IMR-90 (cell line): ENCODE measurements at regions not wholly inside any gene's neighbourhood (a gene's known extent, or its start where the extent isn't known, plus 50 kb on each side); places are given as distances from the start of the nearest gene placed in this dataset.

Experiments used
- ATAC-seq: fragments of 200-7000 bp; cut with Tn5 transposase; 2 replicates; pipeline ENCODE4 v1.9.1; 2020; ENCODE audit warnings: low read depth, mild to moderate bottlenecking, moderate library complexity
- BruUV-seq: library from RNA; stranded (reverse); fragments of 400-500 nt; replicated peaks from 2 replicates; lab custom pipeline; 2021; lab: Mats Ljungman, UMichigan
- CTCF ChIA-PET: fragments of 300-600 bp; formaldehyde crosslinking; extraction: SDS; loops from one replicate; lab custom pipeline; 2021; ENCODE audit warnings: antibody characterized with exemption; lab: Yijun Ruan, JAX
- POLR2A ChIA-PET: fragments of 300-600 bp; sonication (Branson Sonifier 250); formaldehyde crosslinking; loops from one replicate; lab custom pipeline; 2022; ENCODE audit warnings: antibody characterized with exemption; ENCODE audit not compliant: unreplicated experiment; lab: Charles Lee
- DNase-seq: peaks from one replicate; pipeline ENCODE4 v3.0.0; 2013
- H2AFZ ChIP-seq: replicated peaks from 2 replicates; pipeline ENCODE3; 2013; ENCODE audit warnings: low read length, mild to moderate bottlenecking; ENCODE audit not compliant: poor library complexity
- H2AK5ac ChIP-seq: 2 replicates; pipeline ENCODE4 v1.6.1; 2013; ENCODE audit warnings: low read depth, low read length, inconsistent platforms
- H2AK9ac ChIP-seq: replicated peaks from 2 replicates; pipeline ENCODE3; 2013; ENCODE audit warnings: mild to moderate bottlenecking, low read depth, low read length, moderate library complexity; ENCODE audit not compliant: poor library complexity
- H2BK120ac ChIP-seq: 2 replicates; pipeline ENCODE4 v1.6.1; 2013; ENCODE audit warnings: low read depth, low read length, inconsistent platforms
- H2BK15ac ChIP-seq: 3 replicates; pipeline ENCODE4 v1.6.1; 2013; ENCODE audit warnings: low read depth, low read length, inconsistent platforms
- H2BK20ac ChIP-seq: 2 replicates; pipeline ENCODE4 v1.6.1; 2013; ENCODE audit warnings: low read depth, mild to moderate bottlenecking, inconsistent platforms, low read length, moderate library complexity
- H2BK5ac ChIP-seq: 2 replicates; pipeline ENCODE4 v1.6.1; 2013; ENCODE audit warnings: mild to moderate bottlenecking, low read depth, low read length, inconsistent platforms; ENCODE audit not compliant: poor library complexity, severe bottlenecking
- H3K14ac ChIP-seq: replicated peaks from 2 replicates; pipeline ENCODE4 v1.6.1; 2013; ENCODE audit warnings: low read depth, low read length, inconsistent platforms
- H3K18ac ChIP-seq: 2 replicates; pipeline ENCODE4 v1.6.1; 2013; ENCODE audit warnings: low read depth, low read length, control low read depth
- H3K23ac ChIP-seq: 2 replicates; pipeline ENCODE4 v1.6.1; 2013; ENCODE audit warnings: low read depth, low read length, inconsistent platforms
- H3K27ac ChIP-seq: 2 replicates; pipeline ENCODE4 v1.5.1; 2013; ENCODE audit warnings: mild to moderate bottlenecking, control low read depth, low read length; ENCODE audit not compliant: insufficient read depth
- H3K27me3 ChIP-seq: 2 replicates; pipeline ENCODE4 v1.6.1; 2013; ENCODE audit warnings: low read length; ENCODE audit not compliant: control insufficient read depth, insufficient read depth
- H3K36me3 ChIP-seq: 2 replicates; pipeline ENCODE4 v1.6.1; 2013; ENCODE audit warnings: low read length, mixed read lengths; ENCODE audit not compliant: control insufficient read depth, insufficient read depth
- H3K4ac ChIP-seq: 2 replicates; pipeline ENCODE4 v1.6.1; 2013; ENCODE audit warnings: low read depth, low read length, inconsistent platforms
- H3K4me1 ChIP-seq: 2 replicates; pipeline ENCODE4 v1.6.1; 2013; ENCODE audit warnings: low read length, mixed read lengths; ENCODE audit not compliant: control insufficient read depth, insufficient read depth
- H3K4me2 ChIP-seq: 2 replicates; pipeline ENCODE4 v1.6.1; 2013; ENCODE audit warnings: low read depth, mild to moderate bottlenecking, control low read depth, low read length, moderate library complexity
- H3K4me3 ChIP-seq: 2 replicates; pipeline ENCODE4 v1.5.1; 2013; ENCODE audit warnings: low read depth, mild to moderate bottlenecking, control low read depth, low read length, moderate library complexity; ENCODE audit not compliant: insufficient read depth
- H3K56ac ChIP-seq: 2 replicates; pipeline ENCODE4 v1.6.1; 2013; ENCODE audit warnings: low read length, inconsistent platforms; ENCODE audit not compliant: insufficient read depth; ENCODE audit errors: extremely low read depth
- H3K79me1 ChIP-seq, 2 experiments: 2 replicates each; pipeline ENCODE4 v1.6.1; 2013; ENCODE audit warnings: low read length in 2 of 2, inconsistent platforms in 1 of 2, low read depth in 1 of 2
- H3K9ac ChIP-seq: 2 replicates; pipeline ENCODE4 v1.6.1; 2013; ENCODE audit warnings: low read depth, low read length, control low read depth
- H3K9me1 ChIP-seq: 2 replicates; pipeline ENCODE4 v1.6.1; 2013; ENCODE audit warnings: low read length, inconsistent platforms; ENCODE audit not compliant: insufficient read depth
- H3K9me3 ChIP-seq: 2 replicates; pipeline ENCODE4 v1.6.1; 2013; ENCODE audit warnings: low read length; ENCODE audit not compliant: control insufficient read depth, insufficient read depth
- H4K20me1 ChIP-seq: 2 replicates; pipeline ENCODE4 v1.6.1; 2013; ENCODE audit warnings: low read length, inconsistent platforms; ENCODE audit not compliant: insufficient read depth
- H4K5ac ChIP-seq: 2 replicates; pipeline ENCODE4 v1.6.1; 2013; ENCODE audit warnings: mild to moderate bottlenecking, low read depth, low read length, control low read depth
- H4K8ac ChIP-seq, 2 experiments: 2 replicates each; pipeline ENCODE4 v1.6.1; 2013; ENCODE audit warnings: low read depth in 2 of 2, low read length in 2 of 2, control low read depth in 1 of 2, inconsistent platforms in 1 of 2
- H4K91ac ChIP-seq: 2 replicates; pipeline ENCODE4 v1.6.1; 2013; ENCODE audit warnings: low read depth, low read length, inconsistent platforms; ENCODE audit not compliant: insufficient read depth
- BHLHE40 ChIP-seq: fragments of 150-350 bp; IDR thresholded peaks from 2 replicates; pipeline ENCODE4 v1.6.1; 2016; ENCODE audit warnings: mild to moderate bottlenecking, low read depth, low read length
- CEBPB ChIP-seq: IDR thresholded peaks from 2 replicates; pipeline ENCODE4 v1.6.1; 2012; ENCODE audit warnings: low read depth, low read length, improper control_type of control experiment
- CHD1 ChIP-seq: IDR thresholded peaks from 2 replicates; pipeline ENCODE4 v1.6.1; 2012; ENCODE audit warnings: low read depth, low read length, improper control_type of control experiment
- CTCF ChIP-seq: conservative IDR thresholded peaks from 2 replicates; pipeline ENCODE4 v1.5.1; 2012; ENCODE audit warnings: mild to moderate bottlenecking, low read depth, low read length, improper control_type of control experiment
- ELK1 ChIP-seq: fragments of 150-350 bp; IDR thresholded peaks from 2 replicates; pipeline ENCODE4 v1.6.1; 2016; ENCODE audit warnings: low read depth, mild to moderate bottlenecking, low read length, moderate library complexity, borderline replicate concordance
- MAFK ChIP-seq: IDR thresholded peaks from 2 replicates; pipeline ENCODE4 v1.6.1; 2012; ENCODE audit warnings: low read depth, low read length, improper control_type of control experiment
- MAZ ChIP-seq: IDR thresholded peaks from 2 replicates; pipeline ENCODE4 v1.6.1; 2012; ENCODE audit warnings: low read depth, mild to moderate bottlenecking, low read length, improper control_type of control experiment, moderate library complexity, borderline replicate concordance
- MXI1 ChIP-seq: IDR thresholded peaks from 2 replicates; pipeline ENCODE4 v1.6.1; 2012; ENCODE audit warnings: low read depth, mild to moderate bottlenecking, low read length, moderate library complexity, borderline replicate concordance
- RCOR1 ChIP-seq: IDR thresholded peaks from 2 replicates; pipeline ENCODE4 v1.6.1; 2012; ENCODE audit warnings: mild to moderate bottlenecking, low read length, improper control_type of control experiment; ENCODE audit not compliant: insufficient replicate concordance
- RFX5 ChIP-seq: IDR thresholded peaks from 2 replicates; pipeline ENCODE4 v1.8.0; 2012; ENCODE audit warnings: low read depth, mild to moderate bottlenecking, low read length, moderate library complexity
- SMC3 ChIP-seq: fragments of 150-350 bp; IDR thresholded peaks from 2 replicates; pipeline ENCODE4 v1.6.1; 2016; ENCODE audit warnings: low read depth, mild to moderate bottlenecking, antibody characterized with exemption, low read length, moderate library complexity
- USF2 ChIP-seq: fragments of 150-350 bp; IDR thresholded peaks from 2 replicates; pipeline ENCODE4 v1.6.1; 2017; ENCODE audit warnings: mild to moderate bottlenecking, antibody characterized with exemption, low read length, low read depth
- WGBS, 2 experiments: methylation state at CpG; one replicate each; pipeline versions ENCODE4 v1.1.5 to v1.1.7; 2013; ENCODE audit warnings: missing lambda C conversion rate in 2 of 2; ENCODE audit not compliant: insufficient read length in 1 of 2; ENCODE audit errors: extremely low coverage in 2 of 2; 5-methylcytosine and 5-hydroxymethylcytosine counted together
- dilution Hi-C: fragments of 300-500 bp; cut with HindIII; formaldehyde crosslinking; loops from one replicate; pipeline ENCODE4 v1.14.3; 2018; ENCODE audit warnings: low sequenced_read_pairs; ENCODE audit not compliant: unreplicated experiment
- in situ Hi-C: fragments of 300-500 bp; cut with MboI; formaldehyde crosslinking; loops from 3 replicates; pipeline ENCODE4 v1.14.3; 2019; ENCODE audit warnings: low sequenced_read_pairs, inconsistent platforms, mixed read lengths
- intact Hi-C: fragments of 100-400 bp; cut with micrococcal nuclease; formaldehyde crosslinking; loops from 2 replicates; pipeline ENCODE4 v1.10.0; 2022

GRCh38 chr11:115054570-115055538, 376.5 kb downstream of the NXPE2 start:
- DNase-seq, result peak; percentile 3
- CTCF ChIA-PET, result no interaction called here
- Histone ChIP-seq H4K8ac (no peak overlapping the region), H3K4ac (no peak overlapping the region), H2AK5ac (no peak overlapping the region), H3K4me3 (no peak overlapping the region), H2BK15ac (no peak overlapping the region), H4K20me1 (no peaks in the 10 kb centered on the region), H3K36me3 (no peaks in the 10 kb centered on the region), H2BK5ac (no peak overlapping the region), H3K4me1 (no peaks in the 10 kb centered on the region), H3K9me3 (peaks cover 7% of the 10 kb centered on the region), H4K91ac (no peak overlapping the region), H3K23ac (no peak overlapping the region), H2AFZ (no peak overlapping the region), H2AK9ac (no peak overlapping the region), H3K9me1 (no peaks in the 10 kb centered on the region), H3K56ac (no peak overlapping the region), H3K18ac (no peak overlapping the region), H2BK20ac (no peak overlapping the region), H3K79me1 (no peaks in the 10 kb centered on the region), H3K4me2 (no peak overlapping the region), H3K27ac (no peak overlapping the region), H3K14ac (no peak overlapping the region), H4K5ac (no peak overlapping the region), H3K27me3 (no peaks in the 10 kb centered on the region), H2BK120ac (no peak overlapping the region), H3K9ac (no peak overlapping the region)
- dilution Hi-C loops, result no loop called here
- no TSS peak for BruUV-seq
- intact Hi-C loops, result no loop called here
- ATAC-seq, result no peak
- WGBS, 2 experiments, result no CpG with 5 or more reads among the region's 13 CpGs
- POLR2A ChIA-PET, result no interaction called here
- no peak for TF ChIP-seq ELK1
- no peak for TF ChIP-seq CEBPB
- no peak for TF ChIP-seq MAZ
- no peak for TF ChIP-seq CHD1
- TF ChIP-seq MXI1, result no peak
- no peak for TF ChIP-seq RFX5
- no peak for TF ChIP-seq CTCF
- TF ChIP-seq BHLHE40, result no peak
- TF ChIP-seq USF2, result no peak
- TF ChIP-seq SMC3, result no peak
- no peak for TF ChIP-seq RCOR1
- TF ChIP-seq MAFK, result no peak
- in situ Hi-C loops, result no loop called here
